Nephron progenitor cell (in vitro differentiated cells): ENCODE measurements at regions not wholly inside any gene's neighbourhood (a gene's known extent, or its start where the extent isn't known, plus 50 kb on each side); places are given as distances from the start of the nearest gene placed in this dataset.

ENCODE experiments used
- DNase-seq: peaks from one replicate; pipeline ENCODE4 v3.0.0; 2021
- H3K27ac Mint-ChIP-seq: 2 replicates; pipeline ENCODE4 v1.8.0; 2021; ENCODE audit warnings: mild to moderate bottlenecking, moderate library complexity, mixed read lengths
- H3K27me3 Mint-ChIP-seq: 2 replicates; pipeline ENCODE4 v1.8.0; 2021; ENCODE audit warnings: mild to moderate bottlenecking, low read depth, mixed read lengths; ENCODE audit not compliant: poor library complexity
- H3K36me3 Mint-ChIP-seq: 2 replicates; pipeline ENCODE4 v1.8.0; 2021; ENCODE audit warnings: low read depth, mixed read lengths
- H3K4me1 Mint-ChIP-seq: 2 replicates; pipeline ENCODE4 v1.8.0; 2021; ENCODE audit warnings: mixed read lengths
- H3K4me3 Mint-ChIP-seq: 2 replicates; pipeline ENCODE4 v1.8.0; 2021; ENCODE audit warnings: mild to moderate bottlenecking, moderate library complexity, mixed read lengths
- H3K9me3 Mint-ChIP-seq: 2 replicates; pipeline ENCODE4 v1.8.0; 2021; ENCODE audit warnings: mild to moderate bottlenecking, moderate library complexity, mixed read lengths
- CTCF ChIP-seq: fragments of 200-600 bp; sonication (generic); IDR thresholded peaks from 2 replicates; pipeline ENCODE4 v1.5.0; 2021; ENCODE audit warnings: antibody characterized with exemption

GRCh38 chr5:67996596-67996995 lies 219.0 kb upstream of the PIK3R1 start:
- H3K9me3 Mint-ChIP-seq: no peaks in the 10 kb centered on the region
- no peak overlapping the region for H3K4me3 Mint-ChIP-seq
- no peak overlapping the region for H3K27ac Mint-ChIP-seq
- H3K27me3 Mint-ChIP-seq: peaks cover 10% of the 10 kb centered on the region
- no peaks in the 10 kb centered on the region for H3K36me3 Mint-ChIP-seq
- no peak for TF ChIP-seq CTCF
- peaks cover 19% of the 10 kb centered on the region for H3K4me1 Mint-ChIP-seq
- DNase-seq: no peak

DNA sequence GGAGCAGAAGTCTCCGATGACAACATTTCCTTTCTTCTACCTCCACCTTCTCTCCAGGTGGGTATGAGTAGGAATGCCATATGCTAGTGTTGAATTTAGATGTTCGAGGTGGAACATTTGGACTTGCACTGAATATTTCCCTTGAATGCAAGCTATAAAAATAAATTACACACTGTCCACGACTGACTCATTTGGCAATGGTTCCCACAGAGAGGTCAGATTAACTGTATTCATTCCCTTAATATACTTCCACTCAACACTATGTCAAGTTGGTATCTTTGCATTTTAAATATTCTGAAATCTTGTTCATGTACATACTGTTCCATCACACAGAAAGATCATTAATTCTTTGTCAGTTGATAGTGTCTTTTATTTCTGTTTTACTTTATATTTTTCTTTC lies 222.6 kb upstream of the PIK3R1 start:
- H3K9me3 Mint-ChIP-seq: peaks cover 6% of the 10 kb centered on the region
- H3K4me3 Mint-ChIP-seq: no peak overlapping the region
- H3K27ac Mint-ChIP-seq: no peak overlapping the region
- H3K36me3 Mint-ChIP-seq: no peaks in the 10 kb centered on the region
- TF ChIP-seq CTCF: no peak
- peaks cover 26% of the 10 kb centered on the region for H3K4me1 Mint-ChIP-seq
- DNase-seq: no peak
- peaks cover 9% of the 10 kb centered on the region for H3K27me3 Mint-ChIP-seq

- Mint-ChIP-seq H3K4me1 (peaks cover 31% of the 10 kb centered on the region), H3K36me3 (no peaks in the 10 kb centered on the region), H3K27ac (peak overlapping the region; percentile 60), H3K27me3 (peaks cover 4% of the 10 kb centered on the region), H3K9me3 (peaks cover 6% of the 10 kb centered on the region), H3K4me3 (no peak overlapping the region)
- DNase-seq: no peak
- TF ChIP-seq CTCF: no peak
Measured at GRCh38 chr5:67989456-67989855, 226.1 kb upstream of the PIK3R1 start.

DNA sequence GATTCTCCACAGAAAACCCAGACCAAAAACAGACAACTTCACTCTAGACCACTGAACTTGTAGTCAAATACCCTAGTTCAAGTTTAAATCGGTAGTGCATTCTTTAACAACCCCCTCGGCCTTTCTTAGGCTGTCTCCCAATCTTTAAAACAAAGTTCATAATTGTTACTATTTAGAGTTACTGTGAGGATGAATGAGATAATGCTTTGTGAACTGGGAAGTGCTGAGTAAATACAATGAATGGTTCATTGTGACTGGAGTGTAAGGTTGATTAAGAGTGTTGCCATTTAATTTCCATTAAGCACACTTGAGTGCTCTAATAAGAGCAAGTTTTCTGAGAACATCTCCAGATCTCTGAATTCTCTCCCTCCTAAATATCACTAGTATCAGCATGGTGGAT lies 228.8 kb upstream of the PIK3R1 start:
- no peak for TF ChIP-seq CTCF
- H3K4me3 Mint-ChIP-seq: no peak overlapping the region
- H3K36me3 Mint-ChIP-seq: no peaks in the 10 kb centered on the region
- H3K9me3 Mint-ChIP-seq: peaks cover 6% of the 10 kb centered on the region
- H3K4me1 Mint-ChIP-seq: peaks cover 39% of the 10 kb centered on the region
- DNase-seq: no peak
- H3K27me3 Mint-ChIP-seq: peaks cover 4% of the 10 kb centered on the region
- H3K27ac Mint-ChIP-seq: no peak overlapping the region

DNA sequence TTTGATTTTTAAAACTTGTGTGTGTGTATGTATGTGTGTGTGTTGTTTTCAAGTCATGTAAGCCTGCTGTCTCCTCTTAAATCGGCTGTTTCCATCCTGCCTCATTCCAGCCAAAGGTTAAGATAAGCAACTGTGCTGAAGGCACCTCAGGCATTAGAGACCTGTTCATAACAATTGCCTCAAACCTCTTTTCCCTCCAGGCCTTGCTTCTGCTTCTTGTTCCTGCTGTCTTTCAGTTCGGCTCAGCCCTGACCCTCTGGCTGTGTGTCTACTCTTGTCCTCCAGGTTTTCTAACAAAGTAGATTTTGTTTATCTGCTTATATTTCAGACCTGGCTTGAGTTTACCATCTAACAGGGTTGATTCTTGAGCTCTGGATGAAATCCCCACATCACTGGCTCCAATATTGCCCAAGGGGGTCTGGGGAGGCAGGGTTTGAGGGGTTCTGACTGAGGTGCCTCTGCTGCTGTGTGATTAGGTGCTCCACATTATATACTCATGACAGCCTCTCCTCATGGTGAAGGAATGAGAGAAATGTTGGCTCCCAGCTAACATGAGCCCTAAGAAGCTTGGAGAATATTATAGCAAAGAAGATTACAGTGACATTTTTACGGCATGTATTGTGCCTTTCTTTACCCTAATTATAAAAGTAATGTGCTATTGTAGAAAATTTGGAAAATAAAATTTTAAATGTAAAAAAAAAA lies 229.7 kb upstream of the PIK3R1 start:
- Mint-ChIP-seq H3K27ac (no peak overlapping the region), H3K4me1 (peaks cover 39% of the 10 kb centered on the region), H3K4me3 (no peak overlapping the region), H3K27me3 (peaks cover 8% of the 10 kb centered on the region), H3K36me3 (no peaks in the 10 kb centered on the region), H3K9me3 (peaks cover 6% of the 10 kb centered on the region)
- DNase-seq: no peak
- no peak for TF ChIP-seq CTCF

DNA sequence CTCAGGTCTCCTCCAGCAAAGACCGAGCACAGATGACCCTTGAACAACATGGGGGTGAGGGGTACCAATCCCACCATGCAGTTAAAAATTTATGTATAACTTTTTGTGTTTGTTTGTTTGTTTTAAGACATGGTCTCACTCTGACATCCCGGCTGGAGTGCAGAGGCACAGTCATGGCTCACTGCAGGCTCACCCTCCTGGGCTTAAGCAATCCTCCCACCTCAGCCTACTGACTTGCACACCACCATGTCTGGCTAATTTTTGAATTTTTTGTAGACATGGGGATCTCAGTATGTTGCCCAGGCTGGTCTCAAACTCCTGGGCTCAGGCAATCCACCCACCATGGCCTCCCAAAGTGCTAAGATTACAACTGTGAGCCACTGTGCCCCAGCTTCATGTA lies 231.0 kb upstream of the PIK3R1 start:
- H3K27ac Mint-ChIP-seq: peak overlapping the region; percentile 12
- DNase-seq: no peak
- TF ChIP-seq CTCF: no peak
- no peak overlapping the region for H3K4me3 Mint-ChIP-seq
- H3K4me1 Mint-ChIP-seq: peaks cover 32% of the 10 kb centered on the region
- peaks cover 3% of the 10 kb centered on the region for H3K9me3 Mint-ChIP-seq
- H3K36me3 Mint-ChIP-seq: no peaks in the 10 kb centered on the region
- peaks cover 5% of the 10 kb centered on the region for H3K27me3 Mint-ChIP-seq
